ENCODE measurements at regions not wholly inside any gene's neighbourhood (a gene's known extent, or its start where the extent isn't known, plus 50 kb on each side); places are given as distances from the start of the nearest gene placed in this dataset.
A peak's percentile ranks its signal among the peaks of the same experiment; 100 is the strongest.

DNA sequence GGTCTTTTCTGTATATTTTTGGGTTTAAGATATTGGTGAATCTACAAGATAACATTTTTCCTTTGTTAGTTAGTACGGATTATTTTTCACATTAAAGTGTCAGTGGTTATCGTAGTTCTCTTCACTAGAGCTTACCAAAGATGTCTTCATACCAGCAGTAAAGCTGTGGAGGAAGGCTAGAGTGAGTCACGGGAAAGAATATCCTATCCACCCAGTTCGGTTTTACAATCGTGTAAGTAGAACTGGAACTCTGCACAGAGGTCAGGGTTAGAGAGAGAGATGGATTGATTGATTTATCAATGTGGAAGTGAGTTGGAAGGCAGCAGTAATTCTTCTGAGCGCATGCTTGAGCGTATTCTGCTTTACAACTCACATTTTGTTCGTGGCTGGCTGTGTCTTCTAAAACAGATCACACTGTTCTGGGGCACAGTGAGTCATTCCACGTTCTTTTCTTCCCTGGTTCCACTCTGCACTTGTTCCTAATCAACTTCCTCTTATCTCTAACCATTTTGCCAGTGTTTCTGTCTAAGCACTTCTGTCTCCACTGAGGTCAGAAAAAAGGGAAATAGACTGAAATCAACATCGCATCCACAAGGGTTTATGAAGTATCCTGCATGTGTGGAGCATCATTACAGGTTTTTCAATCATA lies 86.5 kb upstream of the ARRDC3 start:
- intact Hi-C loops (cut with micrococcal nuclease), result no loop called here
- no peaks in the 10 kb centered on the region for H3K9me3 ChIP-seq (replicated peaks; ENCODE audit: control insufficient read depth, insufficient read depth, low read length)
- dilution Hi-C loops (cut with MboI; ENCODE audit: extremely low pct_ligation_motif_present, low sequenced_read_pairs), result no loop called here
- TF ChIP-seq POLR2A (IDR thresholded peaks at IDR 0.05; ENCODE audit: low read depth, low read length), result no peak
- TF ChIP-seq FOS (IDR thresholded peaks at IDR 0.05; ENCODE audit: borderline replicate concordance, insufficient read depth, low read length), result no peak
- no peak for TF ChIP-seq POLR2AphosphoS5 (IDR thresholded peaks at IDR 0.05; ENCODE audit: insufficient read depth, low read depth, low read length)
- no peak for TF ChIP-seq MYC (IDR thresholded peaks at IDR 0.05; ENCODE audit: low read depth, low read length)
- TF ChIP-seq EZH2 (IDR thresholded peaks at IDR 0.05; ENCODE audit: borderline replicate concordance, low read depth, low read length, severe bottlenecking), result no peak
- TF ChIP-seq, protein P1, sequence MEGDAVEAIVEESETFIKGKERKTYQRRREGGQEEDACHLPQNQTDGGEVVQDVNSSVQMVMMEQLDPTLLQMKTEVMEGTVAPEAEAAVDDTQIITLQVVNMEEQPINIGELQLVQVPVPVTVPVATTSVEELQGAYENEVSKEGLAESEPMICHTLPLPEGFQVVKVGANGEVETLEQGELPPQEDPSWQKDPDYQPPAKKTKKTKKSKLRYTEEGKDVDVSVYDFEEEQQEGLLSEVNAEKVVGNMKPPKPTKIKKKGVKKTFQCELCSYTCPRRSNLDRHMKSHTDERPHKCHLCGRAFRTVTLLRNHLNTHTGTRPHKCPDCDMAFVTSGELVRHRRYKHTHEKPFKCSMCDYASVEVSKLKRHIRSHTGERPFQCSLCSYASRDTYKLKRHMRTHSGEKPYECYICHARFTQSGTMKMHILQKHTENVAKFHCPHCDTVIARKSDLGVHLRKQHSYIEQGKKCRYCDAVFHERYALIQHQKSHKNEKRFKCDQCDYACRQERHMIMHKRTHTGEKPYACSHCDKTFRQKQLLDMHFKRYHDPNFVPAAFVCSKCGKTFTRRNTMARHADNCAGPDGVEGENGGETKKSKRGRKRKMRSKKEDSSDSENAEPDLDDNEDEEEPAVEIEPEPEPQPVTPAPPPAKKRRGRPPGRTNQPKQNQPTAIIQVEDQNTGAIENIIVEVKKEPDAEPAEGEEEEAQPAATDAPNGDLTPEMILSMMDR (IDR thresholded peaks at IDR 0.05; ENCODE audit: extremely low read depth in 1 of 2, insufficient read depth in 1 of 2, low read depth in 1 of 2, low read length in 2 of 2), result no peak
- TF ChIP-seq JUN (IDR thresholded peaks at IDR 0.05; ENCODE audit: borderline replicate concordance, insufficient read depth, insufficient read length, low read depth), result no peak
- H3K9ac ChIP-seq (replicated peaks; ENCODE audit: extremely low read depth, insufficient read depth, low read length), result no peak overlapping the region
- no peaks in the 10 kb centered on the region for H3K79me2 ChIP-seq (ENCODE audit: control insufficient read depth, insufficient read depth, low read length)
- no peak overlapping the region for H3K4me2 ChIP-seq (ENCODE audit: insufficient read depth, low read length)
- POLR2A ChIA-PET, result no interaction called here
- H3K4me3 ChIP-seq (replicated peaks in 1 of 3; ENCODE audit: insufficient read depth in 1 of 3, low read depth in 1 of 3, low read length in 3 of 3), result no peak overlapping the region
- no TSS peak for BruUV-seq (replicated peaks)
- no peaks in the 10 kb centered on the region for H3K36me3 ChIP-seq (ENCODE audit: control insufficient read depth in 2 of 2, extremely low read depth in 1 of 2, insufficient read depth in 2 of 2, low read length in 2 of 2)
- H3K27ac ChIP-seq (ENCODE audit: insufficient read depth, low read depth, low read length), result no peak overlapping the region
- no peak for DNase-seq (ENCODE audit: low read depth, low spot score)
- H3K9me1 ChIP-seq (replicated peaks; ENCODE audit: control insufficient read depth, extremely low read depth, insufficient read depth, low read length), result no peaks in the 10 kb centered on the region
- FAIRE-seq, result no peak
- peak overlapping the region; percentile 7 for H2AFZ ChIP-seq (ENCODE audit: low read depth, low read length)
- no peaks in the 10 kb centered on the region for H3K27me3 ChIP-seq (ENCODE audit: control insufficient read depth in 2 of 2, insufficient read depth in 2 of 2, low read length in 2 of 2)
- CTCF ChIA-PET, result interaction anchor here (1.0 kb wide), 1 partner anchor 15 kb away, joined by 3 read pairs; no protein-coding TSS in a partner anchor
- H4K20me1 ChIP-seq (replicated peaks; ENCODE audit: control insufficient read depth, extremely low read depth, insufficient read depth, low read length), result no peaks in the 10 kb centered on the region
- no peaks in the 10 kb centered on the region for H3K4me1 ChIP-seq (ENCODE audit: control insufficient read depth, extremely low read depth, insufficient read depth, low read length)

All from endothelial cell of umbilical vein (primary cell).